PFSK-1 (cell line): ENCODE measurements at regions not wholly inside any gene's neighbourhood (a gene's known extent, or its start where the extent isn't known, plus 50 kb on each side); places are given as distances from the start of the nearest gene placed in this dataset.

ENCODE experiments used
- FOXP2 ChIP-seq: optimal IDR thresholded peaks from 2 replicates; pipeline ENCODE3; 2011; ENCODE audit warnings: borderline replicate concordance, control low read depth, inconsistent platforms; ENCODE audit not compliant: insufficient read depth; ENCODE audit errors: extremely low read length, extremely low read depth
- POLR2AphosphoS5 ChIP-seq: IDR thresholded peaks from 2 replicates; pipeline ENCODE4 v1.6.1; 2012; ENCODE audit warnings: low read depth, mild to moderate bottlenecking, control low read depth, low read length, moderate library complexity
- SIN3A ChIP-seq: IDR thresholded peaks from 2 replicates; pipeline ENCODE4 v1.6.1; 2012; ENCODE audit warnings: mild to moderate bottlenecking, low read length, moderate library complexity, borderline replicate concordance; ENCODE audit not compliant: insufficient read depth
- TAF1 ChIP-seq: IDR thresholded peaks from 2 replicates; pipeline ENCODE4 v1.6.1; 2012; ENCODE audit warnings: low read length, control low read depth, borderline replicate concordance; ENCODE audit not compliant: insufficient read depth
- TF ChIP-seq, protein P1 (sequence below), 2 experiments: IDR thresholded peaks; 2 replicates each; pipeline versions ENCODE4 v1.6.1 to v1.8.0; 2011 to 2012; ENCODE audit warnings: low read depth in 2 of 2, low read length in 2 of 2, control low read depth in 1 of 2, inconsistent platforms in 1 of 2, mild to moderate bottlenecking in 1 of 2, moderate library complexity in 1 of 2; ENCODE audit not compliant: insufficient read depth in 1 of 2

DNA sequence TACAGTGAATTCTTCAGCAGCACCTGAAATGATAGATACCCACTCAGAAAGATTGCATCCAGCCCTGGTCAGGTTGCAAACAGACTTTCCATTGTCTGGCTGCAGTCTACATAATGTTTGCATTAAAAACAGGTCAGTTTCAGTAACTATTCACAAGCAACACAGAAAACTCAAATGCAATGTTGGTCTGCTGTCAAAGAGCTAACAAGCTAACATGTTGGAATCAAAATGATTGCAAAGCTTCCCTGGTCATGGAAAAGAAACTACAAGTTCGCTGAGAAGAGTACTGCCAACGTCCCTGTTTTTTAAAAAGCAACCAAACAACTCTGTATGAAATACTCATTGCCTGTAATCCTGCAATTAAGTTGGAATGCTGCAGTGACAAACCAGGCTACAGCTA is 374.7 kb downstream of the ADAMTS20 start:
- TF ChIP-seq FOXP2 (no peak), POLR2AphosphoS5 (no peak), SIN3A (no peak), TAF1 (no peak)
- TF ChIP-seq, protein P1, sequence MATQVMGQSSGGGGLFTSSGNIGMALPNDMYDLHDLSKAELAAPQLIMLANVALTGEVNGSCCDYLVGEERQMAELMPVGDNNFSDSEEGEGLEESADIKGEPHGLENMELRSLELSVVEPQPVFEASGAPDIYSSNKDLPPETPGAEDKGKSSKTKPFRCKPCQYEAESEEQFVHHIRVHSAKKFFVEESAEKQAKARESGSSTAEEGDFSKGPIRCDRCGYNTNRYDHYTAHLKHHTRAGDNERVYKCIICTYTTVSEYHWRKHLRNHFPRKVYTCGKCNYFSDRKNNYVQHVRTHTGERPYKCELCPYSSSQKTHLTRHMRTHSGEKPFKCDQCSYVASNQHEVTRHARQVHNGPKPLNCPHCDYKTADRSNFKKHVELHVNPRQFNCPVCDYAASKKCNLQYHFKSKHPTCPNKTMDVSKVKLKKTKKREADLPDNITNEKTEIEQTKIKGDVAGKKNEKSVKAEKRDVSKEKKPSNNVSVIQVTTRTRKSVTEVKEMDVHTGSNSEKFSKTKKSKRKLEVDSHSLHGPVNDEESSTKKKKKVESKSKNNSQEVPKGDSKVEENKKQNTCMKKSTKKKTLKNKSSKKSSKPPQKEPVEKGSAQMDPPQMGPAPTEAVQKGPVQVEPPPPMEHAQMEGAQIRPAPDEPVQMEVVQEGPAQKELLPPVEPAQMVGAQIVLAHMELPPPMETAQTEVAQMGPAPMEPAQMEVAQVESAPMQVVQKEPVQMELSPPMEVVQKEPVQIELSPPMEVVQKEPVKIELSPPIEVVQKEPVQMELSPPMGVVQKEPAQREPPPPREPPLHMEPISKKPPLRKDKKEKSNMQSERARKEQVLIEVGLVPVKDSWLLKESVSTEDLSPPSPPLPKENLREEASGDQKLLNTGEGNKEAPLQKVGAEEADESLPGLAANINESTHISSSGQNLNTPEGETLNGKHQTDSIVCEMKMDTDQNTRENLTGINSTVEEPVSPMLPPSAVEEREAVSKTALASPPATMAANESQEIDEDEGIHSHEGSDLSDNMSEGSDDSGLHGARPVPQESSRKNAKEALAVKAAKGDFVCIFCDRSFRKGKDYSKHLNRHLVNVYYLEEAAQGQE (IDR thresholded peaks at IDR 0.05; ENCODE audit: insufficient read depth in 1 of 2, low read depth in 2 of 2, low read length in 2 of 2), result no peak

DNA sequence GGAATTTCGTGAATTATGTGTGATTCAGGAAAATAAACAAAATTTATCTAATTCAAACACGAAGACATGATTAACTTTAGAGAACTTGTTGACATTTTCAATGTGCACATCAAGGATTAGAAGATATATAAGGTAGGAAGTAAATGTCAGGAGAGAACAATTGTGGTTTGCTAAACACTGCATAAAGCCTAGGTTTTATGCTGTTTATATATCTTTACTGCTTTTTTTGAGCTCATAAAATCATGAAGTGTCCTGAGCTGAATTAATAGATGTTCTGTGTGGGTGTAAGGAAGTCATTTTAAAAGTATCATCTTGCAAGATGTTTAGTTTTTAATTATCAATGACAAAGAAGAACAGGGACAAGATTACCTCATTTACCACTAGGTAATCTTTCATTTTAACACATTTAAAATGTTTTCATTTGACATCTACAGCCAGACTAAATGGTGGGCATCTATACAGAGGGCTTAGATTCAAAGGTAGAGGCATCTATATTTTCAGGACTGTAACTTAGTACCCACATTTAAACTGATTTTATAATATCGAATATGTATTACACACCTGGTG is 382.8 kb downstream of the ADAMTS20 start:
- TF ChIP-seq TAF1 (no peak), POLR2AphosphoS5 (no peak), SIN3A (no peak), FOXP2 (no peak)
- TF ChIP-seq, protein P1 (IDR thresholded peaks at IDR 0.05; ENCODE audit: insufficient read depth in 1 of 2, low read depth in 2 of 2, low read length in 2 of 2), result no peak

DNA sequence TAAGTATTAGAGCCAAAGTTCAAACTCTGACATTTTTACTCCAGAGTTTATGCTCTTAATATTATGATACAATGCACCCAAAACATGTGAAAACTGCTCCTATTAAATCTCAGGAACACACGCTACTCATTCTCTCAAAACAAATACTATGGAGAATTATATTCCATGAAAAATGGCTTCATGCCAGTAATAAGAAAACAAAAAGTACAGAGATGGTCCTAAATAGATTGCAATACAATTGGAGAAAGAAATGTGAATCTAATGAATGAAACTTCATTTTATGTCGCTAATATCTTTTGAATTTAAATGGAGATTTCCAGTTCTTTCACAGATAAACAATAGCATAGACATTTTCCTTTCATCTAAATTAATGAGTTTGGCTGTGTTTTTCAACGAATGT is 384.3 kb downstream of the ADAMTS20 start:
- no peak for TF ChIP-seq SIN3A
- no peak for TF ChIP-seq POLR2AphosphoS5
- no peak for TF ChIP-seq FOXP2
- TF ChIP-seq TAF1, result no peak
- TF ChIP-seq, protein P1 (IDR thresholded peaks at IDR 0.05; ENCODE audit: insufficient read depth in 1 of 2, low read depth in 2 of 2, low read length in 2 of 2), result no peak

- TF ChIP-seq SIN3A (no peak), TAF1 (no peak), FOXP2 (no peak)
- TF ChIP-seq, protein P1 (IDR thresholded peaks at IDR 0.05; ENCODE audit: insufficient read depth in 1 of 2, low read depth in 2 of 2, low read length in 2 of 2), result no peak
Observed at GRCh38 chr12:43165351-43165750, 386.7 kb downstream of the ADAMTS20 start.

DNA sequence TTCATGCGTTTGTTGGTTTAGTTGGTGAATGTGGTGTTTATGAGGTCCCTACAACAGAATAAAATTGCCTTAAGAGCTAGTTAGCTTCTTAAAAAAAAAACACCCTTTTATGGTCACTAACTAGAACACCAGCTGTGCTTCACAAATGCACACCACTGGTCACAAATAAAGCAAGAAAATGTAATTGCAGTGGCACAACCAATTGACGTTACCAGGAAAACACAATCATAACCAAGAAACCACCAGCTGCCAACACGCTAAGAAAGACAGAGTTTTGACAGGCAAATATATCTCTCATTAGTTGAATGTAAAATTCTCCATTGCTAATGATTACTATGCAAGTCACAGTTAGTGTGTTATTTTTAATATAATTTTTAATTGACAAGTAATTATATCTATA is 389.9 kb downstream of the ADAMTS20 start:
- TF ChIP-seq TAF1 (no peak), POLR2AphosphoS5 (no peak), FOXP2 (no peak), SIN3A (no peak)
- TF ChIP-seq, protein P1 (IDR thresholded peaks at IDR 0.05; ENCODE audit: insufficient read depth in 1 of 2, low read depth in 2 of 2, low read length in 2 of 2), result no peak
